Ovary (tissue), 3 donors: ENCODE measurements at regions not wholly inside any gene's neighbourhood (a gene's known extent, or its start where the extent isn't known, plus 50 kb on each side); places are given as distances from the start of the nearest gene placed in this dataset.

ENCODE experiments used
- CTCF ChIP-seq, 3 donors: fragments of 450-650 bp in 2 of 3; fragments of 200-600 bp in 1 of 3; IDR thresholded peaks; one replicate each; pipeline versions ENCODE4 v1.5.1 to v1.8.0; 2016 to 2022; ENCODE audit warnings: antibody characterized with exemption in 3 of 3, mild to moderate bottlenecking in 1 of 3
- EP300 ChIP-seq: sonication (generic); formaldehyde crosslinking; IDR thresholded peaks from one replicate; pipeline ENCODE4 v1.6.1; 2017; ENCODE audit warnings: antibody characterized with exemption
- POLR2A ChIP-seq: fragments of 450-650 bp; IDR thresholded peaks from one replicate; pipeline ENCODE4 v1.6.1; 2017; ENCODE audit warnings: antibody characterized with exemption, mild to moderate bottlenecking, moderate library complexity
- donor health status: DM: no; HTN: no; CAD: no.

GRCh38 chr14:97874394-97874793, 1077.2 kb downstream of the VRK1 start:
- TF ChIP-seq CTCF (IDR thresholded peaks at IDR 0.05) (no peak), EP300 (no peak), POLR2A (no peak)
